HEK293T (cell line): ENCODE measurements at regions not wholly inside any gene's neighbourhood (a gene's known extent, or its start where the extent isn't known, plus 50 kb on each side); places are given as distances from the start of the nearest gene placed in this dataset.

Experiments used
- FOXK2 ChIP-seq: fragments of 450-650 bp; IDR thresholded peaks from 2 replicates; pipeline ENCODE4 v1.6.1; 2016; ENCODE audit warnings: mild to moderate bottlenecking
- TARDBP ChIP-seq: fragments of 450-650 bp; IDR thresholded peaks from 2 replicates; pipeline ENCODE4 v1.6.1; 2016

DNA sequence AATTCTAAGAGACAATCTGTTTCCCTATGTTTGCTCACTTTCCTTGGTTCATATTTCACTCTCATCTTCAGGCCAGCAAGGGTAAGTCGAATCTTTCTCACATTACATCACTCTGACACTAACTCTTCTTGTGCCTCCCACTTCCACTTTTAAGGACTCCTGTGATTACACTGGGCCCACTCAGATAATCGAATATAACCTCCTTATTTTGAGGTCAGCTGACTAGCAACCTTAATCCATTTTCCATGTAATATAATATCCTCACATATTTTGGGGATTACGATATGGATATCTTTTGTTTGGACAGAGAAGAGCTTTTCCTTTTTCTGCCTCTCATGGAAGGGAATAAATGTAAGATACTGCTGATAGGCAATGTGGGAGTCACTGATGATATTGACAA lies 2015.7 kb upstream of the LRRTM1 start:
- no peak for TF ChIP-seq TARDBP
- TF ChIP-seq FOXK2, result no peak
